GM23338 (cell line): ENCODE measurements at regions not wholly inside any gene's neighbourhood (a gene's known extent, or its start where the extent isn't known, plus 50 kb on each side); places are given as distances from the start of the nearest gene placed in this dataset.
"Not testable (repeated sequence)": the region's sequence is repeated elsewhere in the genome, so short reads cannot be mapped to it uniquely, and the experiment has no call there.

ENCODE experiments used
- ATAC-seq: fragments of 200-7000 bp; cut with Tn5 transposase; 3 replicates; pipeline ENCODE4 v1.9.1; 2020
- DNase-seq: peaks from one replicate; pipeline ENCODE4 v3.0.0-alpha.2; 2015; ENCODE audit warnings: low spot score
- H2AFZ ChIP-seq: fragments of 200-600 bp; sonication (generic); 2 replicates; pipeline ENCODE4 v1.8.0; 2016; ENCODE audit warnings: antibody characterized with exemption, mild to moderate bottlenecking, moderate library complexity
- H3F3A ChIP-seq: fragments of 200-600 bp; sonication (generic); replicated peaks from 2 replicates; pipeline ENCODE4 v1.8.0; 2017; ENCODE audit warnings: antibody characterized with exemption, mixed run types, low read depth
- H3K27ac ChIP-seq: fragments of 200-600 bp; sonication (generic); 2 replicates; pipeline ENCODE4 v1.6.1; 2016; ENCODE audit warnings: low read depth
- H3K27me3 ChIP-seq: fragments of 200-600 bp; sonication (generic); 2 replicates; pipeline ENCODE4 v1.8.0; 2016; ENCODE audit warnings: mild to moderate bottlenecking, mixed run types, moderate library complexity; ENCODE audit not compliant: insufficient read depth
- H3K36me3 ChIP-seq: fragments of 200-600 bp; sonication (generic); 2 replicates; pipeline ENCODE4 v1.8.0; 2016; ENCODE audit warnings: mild to moderate bottlenecking; ENCODE audit not compliant: insufficient read depth
- H3K4me1 ChIP-seq: fragments of 200-600 bp; sonication (generic); 2 replicates; pipeline ENCODE4 v1.8.0; 2016; ENCODE audit warnings: mild to moderate bottlenecking, moderate library complexity; ENCODE audit not compliant: insufficient read depth
- H3K4me2 ChIP-seq: fragments of 200-600 bp; sonication (generic); 2 replicates; pipeline ENCODE4 v1.7.1; 2017; ENCODE audit warnings: mixed run types
- H3K4me3 ChIP-seq: fragments of 200-600 bp; sonication (generic); 2 replicates; pipeline ENCODE4 v1.6.1; 2016; ENCODE audit warnings: mixed run types
- H3K79me2 ChIP-seq: fragments of 200-600 bp; sonication (generic); replicated peaks from 2 replicates; pipeline ENCODE4 v1.8.0; 2017; ENCODE audit warnings: mild to moderate bottlenecking; ENCODE audit not compliant: insufficient read depth
- H3K9me2 ChIP-seq: fragments of 200-600 bp; sonication (generic); 2 replicates; pipeline ENCODE4 v1.8.0; 2017; ENCODE audit not compliant: insufficient read depth
- H4K20me1 ChIP-seq: fragments of 200-600 bp; sonication (generic); replicated peaks from 2 replicates; pipeline ENCODE4 v1.8.0; 2017; ENCODE audit warnings: mild to moderate bottlenecking; ENCODE audit not compliant: insufficient read depth
- H3K27ac Mint-ChIP-seq: 2 replicates; pipeline ENCODE4 v1.8.0; 2020; ENCODE audit warnings: inconsistent platforms, mild to moderate bottlenecking, moderate library complexity, mixed read lengths
- H3K27me3 Mint-ChIP-seq: 3 replicates; pipeline ENCODE4 v1.8.0; 2022; ENCODE audit warnings: low read depth, mild to moderate bottlenecking, moderate library complexity, mixed read lengths, inconsistent platforms; ENCODE audit not compliant: insufficient read depth, poor library complexity
- H3K36me3 Mint-ChIP-seq: 3 replicates; pipeline ENCODE4 v1.8.0; 2021; ENCODE audit warnings: low read depth, mild to moderate bottlenecking, inconsistent platforms, moderate library complexity, mixed read lengths
- H3K4me1 Mint-ChIP-seq: 3 replicates; pipeline ENCODE4 v1.8.0; 2020; ENCODE audit warnings: mild to moderate bottlenecking, inconsistent platforms, mixed read lengths
- H3K4me3 Mint-ChIP-seq: 3 replicates; pipeline ENCODE4 v1.8.0; 2021; ENCODE audit warnings: moderate library complexity, mild to moderate bottlenecking, inconsistent platforms, mixed read lengths
- H3K9me3 Mint-ChIP-seq: 3 replicates; pipeline ENCODE4 v1.8.0; 2020; ENCODE audit warnings: moderate library complexity, mild to moderate bottlenecking, inconsistent platforms, mixed read lengths

- H3K79me2 ChIP-seq, H3K9me3 Mint-ChIP-seq, H3K27ac Mint-ChIP-seq, H4K20me1 ChIP-seq, H3K4me3 ChIP-seq, H3K4me1 ChIP-seq, H2AFZ ChIP-seq, H3K27me3 Mint-ChIP-seq, H3K36me3 Mint-ChIP-seq, H3K36me3 ChIP-seq, H3F3A ChIP-seq, DNase-seq, H3K9me2 ChIP-seq, H3K4me3 Mint-ChIP-seq, H3K4me2 ChIP-seq, H3K4me1 Mint-ChIP-seq, H3K27me3 ChIP-seq, H3K27ac ChIP-seq: not testable (repeated sequence)
- ATAC-seq, result peak; percentile 74
Observed at GRCh38 chr11:4315292-4315691, 52.9 kb downstream of the OR52B4 start.

DNA sequence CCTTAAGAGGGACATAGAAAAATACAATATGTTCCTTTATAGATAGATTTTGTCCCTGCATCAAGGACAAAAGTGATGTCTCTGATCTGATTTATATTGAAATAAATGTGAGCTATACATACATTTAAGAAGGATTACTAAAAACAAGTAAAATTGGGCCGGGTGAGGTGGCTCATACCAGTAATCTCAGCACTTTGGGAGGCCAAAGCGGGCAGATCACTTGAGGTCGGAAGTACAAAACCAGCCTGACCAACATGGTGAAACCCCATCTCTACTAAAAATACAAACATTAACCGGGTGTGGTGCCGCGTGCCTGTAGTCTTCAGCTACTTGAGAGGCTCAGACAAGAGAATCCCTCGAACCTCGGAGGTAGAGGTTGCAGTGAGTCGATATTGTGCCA, 91.0 kb downstream of the OR52B4 start:
- H3K27me3 ChIP-seq, H2AFZ ChIP-seq, H3K27ac ChIP-seq, H3K4me3 ChIP-seq, DNase-seq, H3K27me3 Mint-ChIP-seq, H3K4me1 ChIP-seq, H3K27ac Mint-ChIP-seq, ATAC-seq, H3K9me2 ChIP-seq, H3K4me1 Mint-ChIP-seq, H3F3A ChIP-seq, H3K4me3 Mint-ChIP-seq, H3K4me2 ChIP-seq, H3K36me3 ChIP-seq, H3K79me2 ChIP-seq, H3K9me3 Mint-ChIP-seq, H4K20me1 ChIP-seq, H3K36me3 Mint-ChIP-seq: not testable (repeated sequence)

DNA sequence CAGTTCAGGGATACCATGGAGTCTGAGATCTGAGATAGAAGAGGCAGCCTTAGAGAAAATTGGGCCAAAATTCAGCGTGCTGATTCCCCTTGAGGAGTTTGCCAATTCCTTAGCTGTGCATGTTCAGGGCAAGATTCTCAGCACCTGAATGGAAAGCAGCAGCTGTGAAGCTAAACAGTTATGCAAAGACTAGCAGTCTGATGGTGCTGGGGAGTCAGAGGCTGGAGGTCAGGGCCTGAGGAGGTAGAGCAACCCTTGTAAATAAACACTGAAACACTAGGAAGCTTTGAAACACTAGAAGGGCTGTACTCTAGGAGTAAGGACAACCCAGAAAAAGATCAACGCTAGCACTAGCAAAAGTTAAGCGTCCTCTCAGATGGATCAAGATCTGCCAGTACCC, 117.1 kb downstream of the OR52B4 start:
- H3K36me3 ChIP-seq, H3F3A ChIP-seq, H3K4me1 Mint-ChIP-seq, H3K4me3 Mint-ChIP-seq, H3K4me1 ChIP-seq, H3K4me3 ChIP-seq, H3K9me2 ChIP-seq, H3K9me3 Mint-ChIP-seq, H3K79me2 ChIP-seq, H2AFZ ChIP-seq, H3K27ac ChIP-seq, H3K27me3 ChIP-seq, H3K27me3 Mint-ChIP-seq, H4K20me1 ChIP-seq, H3K36me3 Mint-ChIP-seq, H3K4me2 ChIP-seq: not testable (repeated sequence)
- DNase-seq (peak; percentile 2), ATAC-seq (peak; percentile 72)
- peak overlapping the region; percentile 63 for H3K27ac Mint-ChIP-seq

DNA sequence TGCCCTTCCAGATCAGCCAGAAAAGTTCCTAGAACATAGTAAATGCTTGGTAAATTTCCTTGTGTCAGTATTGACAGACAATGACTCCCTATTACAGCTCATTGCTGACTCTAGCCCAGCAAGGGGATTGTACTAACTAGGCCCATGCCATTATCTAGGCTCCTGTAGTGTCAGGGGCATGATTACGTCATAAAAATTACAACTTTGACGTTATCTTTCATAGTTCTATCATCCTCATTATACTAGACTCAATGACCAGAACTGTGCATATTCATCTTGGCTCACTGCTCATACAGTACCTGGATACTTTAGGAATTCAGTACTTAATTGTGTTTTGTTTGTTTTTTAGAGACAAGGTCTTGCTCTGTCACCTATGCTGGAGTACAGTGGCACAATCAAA, 118.7 kb downstream of the OR52B4 start:
- H3K4me3 Mint-ChIP-seq, H3F3A ChIP-seq, H3K9me2 ChIP-seq, H4K20me1 ChIP-seq, H3K79me2 ChIP-seq, H3K4me2 ChIP-seq, H3K27me3 Mint-ChIP-seq, DNase-seq, H3K4me1 Mint-ChIP-seq, H3K36me3 Mint-ChIP-seq, H3K4me3 ChIP-seq, H3K9me3 Mint-ChIP-seq, H3K27me3 ChIP-seq, H3K27ac Mint-ChIP-seq, H3K4me1 ChIP-seq, H3K27ac ChIP-seq, H3K36me3 ChIP-seq, H2AFZ ChIP-seq, ATAC-seq: not testable (repeated sequence)

- not testable (repeated sequence) for H3K4me1 ChIP-seq, H3K4me3 ChIP-seq, ATAC-seq, H3K36me3 Mint-ChIP-seq, H3K4me3 Mint-ChIP-seq, H4K20me1 ChIP-seq, H3K27me3 Mint-ChIP-seq, H3K4me2 ChIP-seq, H3K4me1 Mint-ChIP-seq, H3K27ac Mint-ChIP-seq, H3K9me3 Mint-ChIP-seq, H3K27ac ChIP-seq, H3K27me3 ChIP-seq, H3K9me2 ChIP-seq, H3F3A ChIP-seq, DNase-seq, H2AFZ ChIP-seq, H3K79me2 ChIP-seq, H3K36me3 ChIP-seq
Observed at GRCh38 chr11:4237771-4238170, 130.4 kb downstream of the OR52B4 start.

GRCh38 chr11:4218857-4219256, 124.3 kb downstream of the RRM1 start:
- H3K79me2 ChIP-seq, H3K4me3 Mint-ChIP-seq, H3K4me3 ChIP-seq, DNase-seq, H3K9me2 ChIP-seq, H3K36me3 ChIP-seq, H2AFZ ChIP-seq, H3K4me1 ChIP-seq, H3K27me3 Mint-ChIP-seq, H3F3A ChIP-seq, H3K36me3 Mint-ChIP-seq, H3K27ac ChIP-seq, H3K9me3 Mint-ChIP-seq, H3K27me3 ChIP-seq, H3K4me1 Mint-ChIP-seq, H3K4me2 ChIP-seq, H3K27ac Mint-ChIP-seq, H4K20me1 ChIP-seq: not testable (repeated sequence)
- peak; percentile 63 for ATAC-seq
